Fibroblast of the conjunctiva (primary cell): ENCODE measurements at regions not wholly inside any gene's neighbourhood (a gene's known extent, or its start where the extent isn't known, plus 50 kb on each side); places are given as distances from the start of the nearest gene placed in this dataset.
"Not testable (repeated sequence)": the region's sequence is repeated elsewhere in the genome, so short reads cannot be mapped to it uniquely, and the experiment has no call there.

Experiments used
- DNase-seq: peaks from one replicate; pipeline ENCODE4 v3.0.0-alpha.2; 2010; ENCODE audit warnings: low read depth

DNA sequence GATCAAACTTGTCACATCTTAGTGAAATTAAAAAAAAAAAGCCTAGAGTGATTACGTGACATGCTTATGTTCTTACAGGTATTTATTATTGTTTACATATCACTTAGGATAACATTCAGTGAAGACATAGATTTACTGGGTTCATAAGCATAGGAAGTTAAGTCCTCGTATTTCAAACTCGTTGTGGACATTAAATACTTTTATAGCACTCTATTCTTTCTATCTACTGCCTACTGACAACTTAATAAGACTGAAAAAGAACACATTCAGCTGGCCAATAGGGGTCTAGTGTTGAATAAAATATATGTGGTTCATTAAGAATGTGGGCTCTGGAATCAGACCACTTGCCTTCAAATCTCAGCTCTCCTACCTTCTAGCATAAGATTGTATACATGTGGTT is 1927.4 kb downstream of the PCDH9 start:
- no peak for DNase-seq

DNA sequence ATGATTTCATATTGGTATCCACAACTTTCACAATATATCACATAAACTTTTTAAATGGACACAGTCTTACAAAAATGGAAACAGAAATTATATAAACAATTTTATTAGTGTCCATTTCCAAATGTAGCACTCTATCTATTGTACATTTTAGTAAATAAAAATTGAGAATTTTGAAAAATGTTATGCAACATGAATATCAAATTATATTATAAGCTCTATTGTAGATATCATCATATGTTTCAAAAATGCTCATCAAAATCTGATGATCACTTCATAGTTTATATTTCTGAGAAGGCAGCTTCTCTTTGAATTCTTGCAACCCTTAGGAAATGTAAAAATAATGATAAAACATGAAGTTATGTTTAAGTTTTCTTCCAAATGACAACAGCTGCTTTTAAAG is 1928.6 kb downstream of the PCDH9 start:
- DNase-seq, result no peak

- no peak for DNase-seq
Observed at GRCh38 chr13:65300220-65300619, 1929.9 kb downstream of the PCDH9 start.

DNA sequence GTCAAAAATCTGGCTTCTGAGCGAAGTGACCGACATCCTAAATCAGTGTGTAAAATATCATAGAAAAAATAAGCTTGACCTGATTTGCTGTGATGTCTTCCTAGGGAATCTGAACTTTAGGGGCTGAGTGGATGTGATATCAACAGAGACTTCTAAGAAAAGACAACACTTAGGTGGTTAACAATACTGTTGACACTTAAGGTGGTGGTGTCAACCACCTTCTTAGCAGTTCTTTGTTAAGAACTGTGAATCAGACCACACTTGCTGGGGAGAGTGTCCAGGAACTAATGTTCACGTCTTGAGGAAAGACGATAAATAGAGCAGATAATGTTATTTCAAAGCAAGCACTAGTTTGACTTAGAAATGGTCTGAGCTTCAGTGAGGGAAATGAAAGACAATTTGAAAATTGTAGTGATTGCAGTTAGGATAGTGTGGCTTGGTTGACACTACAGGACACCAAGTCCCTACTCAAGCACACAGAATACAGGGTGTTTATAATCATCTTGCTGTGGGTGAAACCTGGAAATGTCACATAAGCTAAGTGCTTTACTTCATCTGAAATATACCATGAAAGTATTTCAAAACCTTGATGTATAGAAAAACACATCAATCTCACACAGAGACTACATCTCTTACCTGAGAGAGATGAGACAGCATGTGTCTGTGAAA is 1936.5 kb downstream of the PCDH9 start:
- DNase-seq, result no peak

GRCh38 chr13:65292488-65292901 is 1937.6 kb downstream of the PCDH9 start:
- peak; percentile 24 for DNase-seq

DNA sequence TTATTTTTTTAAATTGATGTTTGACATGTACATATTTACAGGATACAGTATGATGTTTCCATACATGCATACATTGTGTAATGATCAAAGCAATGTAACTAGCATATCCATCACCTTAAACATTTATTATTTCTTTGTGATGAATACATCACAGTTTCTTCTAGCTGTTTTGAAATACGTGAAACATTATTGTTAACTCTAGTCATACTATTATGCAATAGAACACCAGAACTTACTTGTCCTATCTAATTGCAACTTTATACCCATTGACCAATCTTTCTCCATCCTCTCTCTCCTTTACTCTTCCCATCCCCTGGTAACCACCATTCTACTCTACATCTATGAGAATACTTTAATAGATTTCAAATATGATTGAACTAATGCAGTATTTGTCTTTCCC is 1942.7 kb downstream of the PCDH9 start:
- DNase-seq, result no peak

GRCh38 chr13:65275838-65276630 is 1954.1 kb downstream of the PCDH9 start:
- DNase-seq, result no peak

DNA sequence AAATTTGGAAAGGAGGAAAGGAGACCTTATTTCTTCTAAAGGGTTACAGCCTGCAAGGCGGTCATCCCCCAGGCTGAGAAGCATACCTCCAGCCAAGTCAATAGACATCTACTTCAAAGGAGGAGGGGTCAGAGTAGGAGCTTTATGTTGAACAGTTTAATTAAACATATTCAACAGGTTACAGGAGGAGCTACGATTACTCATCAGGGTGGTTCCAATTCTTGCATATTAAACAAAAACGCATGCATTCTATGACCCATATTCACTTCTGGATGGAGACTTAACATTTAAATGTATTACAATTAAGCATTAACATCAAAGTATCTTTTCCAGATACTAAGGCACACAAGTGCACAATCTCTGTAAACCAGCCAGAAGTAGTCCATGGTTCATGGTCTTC is 1955.0 kb downstream of the PCDH9 start:
- DNase-seq, result no peak

GRCh38 chr13:65273811-65274420 is 1956.2 kb downstream of the PCDH9 start:
- not testable (repeated sequence) for DNase-seq

DNA sequence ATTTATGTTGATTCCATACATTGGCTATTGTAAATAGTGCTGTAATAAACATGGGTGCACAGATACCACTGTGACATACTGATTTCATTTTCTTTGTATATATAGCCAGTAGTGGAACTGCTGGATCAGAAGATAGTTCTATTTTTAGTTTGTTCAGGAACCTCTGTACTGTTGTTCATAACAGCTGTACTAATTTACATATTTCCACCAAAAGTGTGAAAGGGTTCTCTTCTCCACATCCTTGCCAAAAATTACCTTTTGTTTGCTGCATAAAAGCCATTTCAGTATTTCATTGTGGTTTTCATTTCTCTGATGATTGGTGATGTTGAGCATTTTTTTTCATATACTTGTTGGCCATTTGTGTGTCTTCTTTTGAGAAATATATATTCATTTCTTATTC is 1962.1 kb downstream of the PCDH9 start:
- DNase-seq, result no peak

- no peak for DNase-seq
Observed at GRCh38 chr13:65265988-65266387, 1964.1 kb downstream of the PCDH9 start.

DNA sequence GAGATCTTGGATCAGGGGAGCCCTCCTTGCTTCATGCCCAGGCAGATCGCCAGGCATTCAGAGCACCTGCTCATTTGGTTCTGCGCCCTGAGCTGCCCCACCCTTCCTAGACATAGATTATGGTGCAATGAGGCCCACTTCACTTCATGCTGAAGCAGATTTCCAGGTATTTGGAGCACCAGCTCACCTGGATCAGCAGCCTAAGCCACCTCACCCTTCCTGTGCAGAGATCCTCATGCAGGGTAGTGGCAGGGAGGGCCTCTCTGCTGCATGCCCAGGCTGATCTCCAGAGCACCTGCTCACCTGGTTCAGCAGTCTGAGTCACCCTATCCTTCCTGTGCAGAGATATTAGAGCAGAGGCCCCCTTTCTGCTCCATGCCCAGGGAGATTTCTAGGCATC is 1966.1 kb downstream of the PCDH9 start:
- no peak for DNase-seq

DNA sequence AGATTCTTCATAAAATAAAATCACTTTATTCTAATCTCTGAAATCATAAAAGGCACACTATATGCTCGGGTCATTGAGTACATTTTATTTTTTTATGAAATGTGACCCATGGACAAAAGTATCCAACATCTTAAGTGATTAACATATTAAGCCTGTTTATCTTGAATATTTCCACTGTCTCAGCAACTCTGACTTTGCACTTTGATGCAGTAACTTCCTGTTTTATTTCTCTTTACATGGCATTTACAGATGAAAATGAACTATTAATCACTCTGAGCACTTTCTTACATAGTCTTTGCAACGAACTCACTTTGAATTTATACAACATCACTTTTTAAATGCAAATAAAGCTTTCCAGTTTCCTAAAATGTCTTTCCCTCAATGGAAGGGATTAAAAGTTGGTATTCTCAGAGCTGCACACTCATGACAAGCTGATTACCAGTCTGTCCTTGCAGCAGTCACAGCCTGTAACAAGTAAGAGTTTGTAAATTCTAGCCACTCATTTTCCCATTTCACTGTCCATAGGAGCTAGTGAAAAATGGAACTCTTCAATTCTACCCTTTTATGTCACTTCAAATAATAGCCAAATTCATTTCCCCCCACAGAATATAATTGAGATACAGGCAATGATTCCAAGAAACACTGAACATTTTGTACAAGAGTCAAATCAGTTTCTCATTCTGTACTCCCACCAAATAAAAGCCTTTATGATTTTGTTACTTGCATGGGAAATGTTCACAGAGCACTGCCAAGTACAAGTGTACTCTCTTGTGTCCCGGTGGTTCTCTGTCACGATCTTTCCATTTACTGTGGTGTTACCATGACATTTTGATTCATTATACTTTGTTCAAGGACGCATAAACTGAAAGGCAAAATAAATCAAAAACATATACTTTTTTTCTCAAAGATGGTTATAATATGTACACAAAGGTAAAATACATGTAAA is 1968.9 kb downstream of the PCDH9 start:
- no peak for DNase-seq

- DNase-seq, result no peak
Observed at GRCh38 chr13:65240773-65241172, 1989.4 kb downstream of the PCDH9 start.

DNA sequence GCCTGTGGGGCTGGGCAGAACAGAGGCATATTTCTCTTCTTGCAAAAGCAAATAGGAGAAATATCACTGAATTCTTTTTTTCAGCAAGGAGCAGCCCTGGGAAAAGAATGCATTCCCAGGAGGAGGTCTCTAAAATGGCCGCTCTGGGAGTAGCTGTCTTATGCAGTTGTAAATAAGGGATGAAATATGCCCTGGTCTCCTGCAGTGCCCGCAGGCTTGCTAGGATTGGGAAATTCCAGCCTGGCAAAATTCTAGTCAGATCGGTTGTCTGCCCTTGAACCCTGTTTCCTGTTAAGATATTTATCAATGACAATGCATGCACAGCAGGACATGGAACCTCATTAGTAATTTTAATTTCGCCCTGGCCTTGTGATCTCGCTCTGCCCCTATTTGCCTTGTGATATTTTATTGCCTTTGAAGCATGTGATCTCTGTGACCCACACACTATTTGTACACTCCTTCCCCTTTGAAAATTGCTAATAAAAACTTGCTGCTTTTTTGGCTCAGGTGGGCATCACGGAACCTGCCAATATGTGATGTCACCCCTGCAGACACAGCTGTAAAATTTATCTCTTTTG is 1993.2 kb downstream of the PCDH9 start:
- no peak for DNase-seq

- no peak for DNase-seq
Observed at GRCh38 chr13:65217471-65217995, 2012.6 kb downstream of the PCDH9 start.

- DNase-seq, result not testable (repeated sequence)
Observed at GRCh38 chr13:65202845-65203244, 2027.3 kb downstream of the PCDH9 start.

DNA sequence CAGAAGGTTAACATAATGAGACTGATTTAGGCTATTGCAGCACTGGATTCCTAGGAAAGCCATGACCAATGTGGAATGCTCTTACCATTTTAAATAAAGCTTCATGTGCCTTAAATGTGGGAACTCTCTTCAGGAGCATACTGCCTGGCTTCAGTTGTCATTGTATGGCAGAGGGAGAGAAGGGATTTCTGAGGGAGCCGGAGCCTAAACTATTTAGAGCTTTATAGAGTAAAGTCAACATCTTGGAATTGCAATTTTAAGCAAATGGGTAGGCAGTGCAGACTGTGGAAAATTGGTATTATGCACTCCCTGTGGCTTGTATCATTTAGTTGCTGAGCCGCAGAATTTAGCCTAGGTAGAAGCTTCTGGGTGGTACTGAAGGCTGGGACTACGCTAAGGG is 2041.4 kb downstream of the PCDH9 start:
- DNase-seq, result no peak

- DNase-seq, result no peak
Observed at GRCh38 chr13:65168026-65168425, 2062.1 kb downstream of the PCDH9 start.

DNA sequence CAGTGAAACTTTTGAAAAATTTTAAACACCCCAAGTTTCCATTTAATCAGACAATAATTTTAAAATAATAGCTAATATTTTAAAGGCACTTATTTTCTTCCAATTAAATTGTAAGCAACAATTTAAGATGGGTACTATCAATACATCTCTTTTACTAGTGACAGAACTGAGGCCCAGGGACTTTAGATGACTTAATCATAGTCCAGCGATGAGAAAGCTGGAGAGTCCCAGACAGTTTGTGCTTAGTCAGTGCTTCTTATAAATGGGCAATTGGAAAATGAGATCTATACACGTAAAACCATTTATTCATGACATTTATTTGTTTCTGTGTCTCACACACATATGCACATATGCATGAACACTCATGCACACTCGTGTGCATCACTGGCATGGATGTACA is 2063.5 kb downstream of the PCDH9 start:
- DNase-seq, result no peak

- no peak for DNase-seq
Observed at GRCh38 chr13:65159803-65160202, 2070.3 kb downstream of the PCDH9 start.

DNA sequence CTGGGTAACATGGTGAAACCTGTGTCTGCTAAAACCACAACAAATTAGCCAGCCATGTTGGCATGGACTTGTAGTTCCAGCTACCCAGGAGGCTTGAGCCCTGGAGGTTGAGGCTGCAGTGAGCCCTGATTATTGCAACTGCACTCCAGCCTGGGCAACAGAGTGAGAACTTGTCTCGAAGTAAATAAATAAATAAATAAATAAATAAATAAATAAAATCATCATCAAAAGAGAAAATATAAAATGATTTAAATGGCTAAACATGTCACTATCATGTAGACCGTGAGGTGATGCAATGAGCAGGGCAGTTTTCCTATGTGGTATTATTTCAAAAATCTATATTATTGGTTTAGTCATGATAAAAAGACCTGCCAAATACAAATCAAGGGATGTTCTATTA is 2074.3 kb downstream of the PCDH9 start:
- DNase-seq, result no peak
